HG02970 (cell line): ENCODE measurements at regions not wholly inside any gene's neighbourhood (a gene's known extent, or its start where the extent isn't known, plus 50 kb on each side); places are given as distances from the start of the nearest gene placed in this dataset.

Experiments
- ATAC-seq: cut with Tn5 transposase; IDR thresholded peaks from one replicate; pipeline ENCODE4 v1.9.1; 2021; ENCODE audit warnings: mild to moderate bottlenecking, moderate library complexity, moderate number of reproducible peaks; ENCODE audit not compliant: unreplicated experiment, low FRiP score

DNA sequence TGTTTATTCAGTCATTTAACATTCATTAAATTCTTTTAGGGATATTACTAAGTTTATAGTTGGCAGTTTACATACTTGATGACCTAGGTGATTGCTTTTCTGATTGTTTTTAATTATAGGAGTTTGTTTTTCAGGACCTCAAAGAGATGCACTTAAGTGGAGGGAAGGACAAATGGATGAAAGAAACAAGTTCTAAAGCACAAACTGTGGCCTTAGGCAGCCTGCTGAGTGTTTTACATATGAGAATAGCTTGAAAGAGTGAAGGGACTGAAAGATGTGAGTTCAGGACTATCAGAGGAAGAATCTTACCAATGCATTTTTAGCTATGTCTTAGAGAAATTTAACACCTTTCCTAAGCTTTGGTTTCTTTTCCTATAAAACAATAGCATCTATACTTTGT, 402.6 kb downstream of the KLF12 start:
- no peak for ATAC-seq

- no peak for ATAC-seq
Measured at GRCh38 chr13:73730014-73730413, 404.2 kb downstream of the KLF12 start.

GRCh38 chr13:73729046-73729445, 405.2 kb downstream of the KLF12 start:
- ATAC-seq = no peak

DNA sequence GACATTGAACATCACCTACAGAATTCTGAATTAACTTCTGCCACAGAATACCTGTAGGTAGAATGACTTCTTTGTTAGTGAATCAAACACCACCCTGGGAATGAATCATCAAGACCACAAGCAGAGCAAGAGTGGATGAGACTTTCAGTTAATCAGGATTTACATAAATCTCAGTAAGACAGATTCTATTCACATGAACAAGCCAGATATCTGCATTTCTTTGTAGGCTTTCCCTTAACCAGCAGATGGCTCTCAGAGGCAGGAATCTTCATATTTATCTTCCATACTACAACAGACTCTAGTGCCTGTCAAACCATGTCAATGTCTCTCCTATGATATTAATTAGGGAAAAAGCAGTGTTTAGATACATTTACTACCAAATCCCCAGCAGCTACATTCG, 412.1 kb downstream of the KLF12 start:
- peak; percentile 66 for ATAC-seq

GRCh38 chr13:73721571-73721970, 412.6 kb downstream of the KLF12 start:
- ATAC-seq = no peak

GRCh38 chr13:73720216-73720840, 413.9 kb downstream of the KLF12 start:
- no peak for ATAC-seq

DNA sequence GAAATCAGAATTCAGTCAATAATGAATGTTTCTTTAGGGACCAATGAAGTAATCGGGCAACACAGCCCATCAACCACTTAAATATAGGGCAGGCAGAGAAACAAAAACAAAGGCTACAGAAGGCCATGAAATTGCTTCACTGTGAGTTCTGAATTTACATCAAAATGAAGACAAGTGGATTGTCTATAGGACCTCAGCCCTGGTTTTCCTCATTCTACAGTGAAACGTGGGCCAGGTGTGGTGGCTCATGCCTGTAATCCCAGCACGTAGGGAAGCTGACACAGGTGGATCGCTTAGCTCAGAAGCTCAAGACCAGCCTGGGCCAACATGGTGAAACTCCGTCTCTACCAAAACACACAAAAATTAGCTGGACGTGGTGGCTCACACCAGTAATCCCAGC, 416.0 kb downstream of the KLF12 start:
- no peak for ATAC-seq

DNA sequence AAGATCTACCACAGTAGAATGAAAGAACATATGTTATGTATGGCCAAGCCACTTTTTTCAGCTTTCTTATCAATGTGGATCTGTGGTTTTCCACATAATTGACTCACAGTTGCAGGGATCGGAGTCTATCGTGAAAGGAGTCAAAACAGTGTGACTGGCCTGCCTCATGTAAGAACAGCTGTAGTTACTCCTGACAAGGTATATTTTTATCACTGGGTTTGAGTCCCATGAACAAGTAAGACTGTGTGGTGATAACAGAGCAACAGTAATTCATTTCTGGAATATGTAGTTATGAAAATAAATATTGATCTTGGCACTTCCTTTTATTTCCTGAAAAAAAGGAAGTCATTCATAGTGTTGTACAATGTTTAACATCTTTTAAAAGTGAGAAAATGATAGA, 416.6 kb downstream of the KLF12 start:
- ATAC-seq = no peak

GRCh38 chr13:73715911-73716510, 418.2 kb downstream of the KLF12 start:
- ATAC-seq = no peak

DNA sequence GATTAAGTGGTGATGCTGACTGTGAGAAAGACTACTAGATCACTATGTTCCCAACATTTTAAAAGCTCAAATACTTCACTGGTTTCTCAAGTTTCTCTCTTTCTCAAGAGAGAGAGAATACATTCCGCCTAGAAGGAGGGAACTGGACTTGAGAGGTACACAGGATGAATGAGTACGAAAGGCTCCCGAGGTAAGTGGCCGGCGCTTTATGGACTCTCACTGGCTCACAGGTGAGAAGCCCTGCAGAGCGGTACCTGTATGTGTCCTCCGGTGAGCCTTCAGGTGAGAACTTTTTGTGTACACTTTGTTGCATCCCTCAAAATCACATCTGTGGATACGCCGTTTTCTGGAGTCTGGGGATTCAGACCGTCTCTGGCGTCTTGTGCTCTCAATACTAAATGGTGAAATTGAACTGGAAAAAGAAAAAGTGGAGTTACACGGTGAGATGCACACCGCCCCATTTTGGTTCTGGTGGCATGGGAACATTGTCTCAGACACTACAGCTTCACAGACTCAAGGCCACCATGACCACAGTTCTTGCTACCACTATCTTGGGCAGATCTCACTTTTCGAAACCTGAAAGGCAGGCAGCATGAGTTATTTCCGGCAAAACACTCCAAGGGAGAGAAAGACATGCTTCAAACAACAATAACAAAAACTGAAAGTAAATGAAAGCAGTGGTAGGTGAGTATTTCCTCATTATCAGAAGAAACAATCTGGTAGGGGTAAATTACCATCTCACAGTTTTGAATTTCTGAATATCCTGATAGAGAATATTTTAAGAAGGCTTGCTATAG, 418.9 kb downstream of the KLF12 start:
- no peak for ATAC-seq

DNA sequence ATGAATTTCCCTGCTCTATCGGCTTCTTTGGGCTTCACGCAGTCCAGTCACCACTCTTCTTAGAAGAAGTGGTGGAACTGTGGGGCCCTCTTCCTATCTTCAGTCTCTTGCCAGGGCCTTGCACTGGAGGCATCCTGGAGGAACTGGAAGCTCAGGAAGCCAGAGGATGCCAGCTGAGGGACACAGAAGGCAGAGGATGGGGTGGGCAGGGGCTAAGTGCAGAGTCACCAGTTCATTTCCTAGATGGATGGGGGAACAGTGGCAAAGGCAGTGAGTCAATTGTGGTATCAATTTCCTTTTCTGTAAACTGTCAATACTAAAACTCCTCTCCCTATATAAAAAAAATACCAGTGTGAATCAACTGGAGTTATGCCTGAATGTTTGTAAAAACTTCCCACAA, 419.7 kb downstream of the KLF12 start:
- ATAC-seq = no peak

- no peak for ATAC-seq
Measured at GRCh38 chr13:73708393-73708985, 425.7 kb downstream of the KLF12 start.

GRCh38 chr13:73704587-73704986, 429.6 kb downstream of the KLF12 start:
- no peak for ATAC-seq

DNA sequence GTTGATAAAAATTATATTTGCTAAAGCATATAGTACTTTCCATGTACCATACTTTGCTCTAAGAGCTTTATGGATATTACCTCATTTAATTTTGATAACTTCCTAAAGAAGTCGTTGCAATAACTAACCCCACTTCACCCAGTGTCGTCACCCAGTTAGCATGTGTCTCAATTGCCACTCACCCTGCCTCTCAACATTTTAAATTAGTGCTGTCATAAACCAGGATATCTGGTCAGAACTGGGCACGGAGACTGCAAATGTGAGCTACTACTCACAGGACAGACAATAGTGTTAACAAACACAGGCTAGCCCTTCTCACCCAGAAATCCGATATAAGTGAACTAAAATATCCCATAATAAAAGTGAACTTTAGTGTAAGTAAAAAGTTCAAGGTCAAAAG, 430.6 kb downstream of the KLF12 start:
- ATAC-seq = no peak

DNA sequence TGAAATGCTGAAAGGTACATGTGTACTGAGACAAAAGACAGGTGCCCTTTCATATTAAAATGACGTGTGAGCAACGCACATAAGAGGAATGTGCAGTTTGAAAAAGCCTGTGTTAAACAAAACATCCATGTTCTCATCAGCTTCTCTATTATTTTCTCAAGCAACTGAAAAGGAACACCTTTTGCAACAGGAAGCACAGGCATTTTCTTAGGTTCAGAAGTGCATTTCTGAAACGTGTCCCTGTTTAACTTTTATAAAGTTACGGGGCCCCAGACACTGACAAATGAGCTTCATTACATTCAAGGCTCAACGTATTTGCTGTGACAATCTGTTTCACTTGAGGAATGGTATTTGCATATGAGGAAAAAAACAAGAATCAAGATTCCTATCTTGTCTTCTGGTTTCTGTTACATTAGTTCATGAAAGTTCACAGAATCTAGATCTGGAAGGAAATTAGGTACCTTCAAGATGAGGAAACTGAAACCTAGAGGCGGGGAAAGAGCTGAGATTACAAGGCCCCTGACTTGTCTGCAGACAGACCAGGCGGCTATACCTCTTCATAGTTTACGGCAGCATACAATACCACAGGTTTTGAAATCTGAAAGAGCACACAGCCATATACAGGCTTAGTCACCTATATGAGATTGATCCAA, 431.7 kb downstream of the KLF12 start:
- no peak for ATAC-seq

GRCh38 chr13:73701160-73701559, 433.0 kb downstream of the KLF12 start:
- ATAC-seq = no peak

DNA sequence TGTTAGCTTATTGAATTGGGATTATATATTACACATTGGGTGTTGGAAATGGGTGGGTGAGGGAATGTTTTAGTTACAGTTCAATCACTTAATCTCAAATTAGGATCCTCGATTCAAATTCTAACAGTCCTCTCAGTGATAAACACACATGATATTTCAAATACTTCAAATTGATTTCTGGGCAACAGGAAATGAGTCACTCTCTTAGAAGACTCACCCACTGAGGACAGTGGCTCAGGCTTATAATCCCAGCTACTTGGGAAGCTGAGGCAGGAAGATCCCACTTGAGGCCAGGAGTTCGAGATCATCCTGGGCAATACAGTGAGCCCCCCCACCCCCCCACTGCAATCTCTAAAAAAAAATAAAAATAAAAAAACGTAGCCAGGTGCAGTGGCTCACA, 435.3 kb downstream of the KLF12 start:
- no peak for ATAC-seq

DNA sequence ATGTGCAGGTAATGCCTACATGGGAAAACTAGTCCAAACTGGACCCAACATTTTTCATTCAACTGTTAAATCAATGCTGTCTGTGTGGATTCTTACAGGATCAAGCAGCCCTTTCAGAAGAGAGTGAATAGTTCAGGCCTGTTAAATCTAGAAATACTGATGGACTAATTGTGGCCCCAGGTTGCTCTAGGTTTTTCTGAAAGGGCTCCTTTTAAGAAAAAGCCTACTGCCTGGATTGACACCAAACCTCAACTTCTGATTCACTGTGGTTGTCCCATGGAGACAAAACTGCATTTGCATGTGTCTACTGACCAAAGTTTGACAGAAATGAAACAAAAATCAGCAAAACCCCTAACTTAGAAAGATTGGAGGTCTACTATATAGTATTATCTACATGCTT, 437.0 kb downstream of the KLF12 start:
- ATAC-seq = no peak

DNA sequence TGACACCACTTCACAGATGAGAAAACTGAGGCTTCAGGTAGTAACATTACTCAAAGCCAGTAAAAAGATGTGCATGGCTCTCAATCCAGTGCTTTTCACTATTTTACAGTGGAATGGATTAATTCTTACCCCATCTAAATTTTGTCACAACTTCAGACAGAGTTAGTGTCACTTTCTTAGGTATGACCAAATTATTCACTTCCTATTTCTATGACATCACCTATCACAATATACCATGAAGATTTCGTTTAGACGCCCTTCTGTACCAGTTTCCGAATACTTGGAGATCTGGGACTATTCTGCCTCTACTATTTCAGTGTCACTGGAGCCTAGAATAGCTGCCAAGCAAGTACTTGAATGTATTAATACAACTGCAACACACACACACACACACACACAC, 437.5 kb downstream of the KLF12 start:
- ATAC-seq = no peak

DNA sequence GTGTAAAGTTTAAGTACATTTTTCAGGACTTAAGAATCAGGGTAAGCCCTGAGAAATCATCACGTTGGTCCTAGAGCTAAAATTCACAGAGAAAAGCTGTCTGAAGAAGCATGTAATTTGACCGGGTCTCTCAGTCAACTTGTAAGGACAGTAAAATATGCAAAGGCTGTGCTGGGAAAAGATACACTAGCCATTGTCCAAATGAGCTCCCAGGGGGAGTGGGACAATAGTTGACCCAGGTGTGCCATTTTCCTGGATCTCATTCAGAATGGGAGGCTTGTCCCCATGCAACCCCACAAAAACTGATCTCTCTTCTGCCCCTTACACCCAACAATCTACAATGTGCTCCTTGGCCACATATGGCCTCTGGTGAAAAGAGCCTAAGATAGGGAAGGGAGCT, 437.9 kb downstream of the KLF12 start:
- no peak for ATAC-seq

GRCh38 chr13:73695325-73695724, 438.9 kb downstream of the KLF12 start:
- no peak for ATAC-seq
